Naive thymus-derived CD4-positive, alpha-beta T cell (primary cell): ENCODE measurements at regions not wholly inside any gene's neighbourhood (a gene's known extent, or its start where the extent isn't known, plus 50 kb on each side); places are given as distances from the start of the nearest gene placed in this dataset.
"Not testable (repeated sequence)": the region's sequence is repeated elsewhere in the genome, so short reads cannot be mapped to it uniquely, and the experiment has no call there.

ENCODE experiments used
- ATAC-seq: fragments of 150-1000 bp; cut with Tn5 transposase; 2 replicates; pipeline ENCODE4 v1.10.0; 2021; ENCODE audit warnings: mild to moderate bottlenecking, moderate library complexity
- CTCF ChIA-PET: fragments of 350-600 bp; sonication (Branson Sonifier 250); formaldehyde crosslinking; loops from one replicate; lab custom pipeline; 2021; ENCODE audit warnings: antibody characterized with exemption; lab: Charles Lee
- POLR2A ChIA-PET: fragments of 350-600 bp; sonication (Branson Sonifier 250); formaldehyde crosslinking; loops from one replicate; lab custom pipeline; 2021; ENCODE audit warnings: antibody characterized with exemption, inconsistent platforms; lab: Charles Lee
- DNase-seq, 9 donors: peaks; one replicate each; pipeline versions ENCODE4 v3.0.0 to v3.0.0-alpha.2; 2020 to 2022; ENCODE audit warnings: mixed read lengths in 1 of 9
- H3K27ac ChIP-seq: one replicate; pipeline ENCODE4 v1.7.0; 2013; ENCODE audit warnings: mild to moderate bottlenecking, low read depth, low read length, moderate library complexity
- H3K27me3 ChIP-seq, 2 donors: one replicate each; pipeline ENCODE4 v1.7.0; 2013; ENCODE audit warnings: low read length in 2 of 2, mild to moderate bottlenecking in 2 of 2, moderate library complexity in 2 of 2; ENCODE audit not compliant: control insufficient read depth in 2 of 2, insufficient read depth in 2 of 2
- H3K36me3 ChIP-seq, 3 experiments: 1 replicate in 2 of 3; 2 replicates in 1 of 3; pipeline ENCODE4 v1.7.0; 2013; ENCODE audit warnings: low read length in 3 of 3, mild to moderate bottlenecking in 3 of 3, moderate library complexity in 1 of 3; ENCODE audit not compliant: insufficient read depth in 3 of 3, control insufficient read depth in 2 of 3
- H3K4me1 ChIP-seq, 2 donors: one replicate each; pipeline ENCODE4 v1.7.0; 2013; ENCODE audit warnings: low read length in 2 of 2, mild to moderate bottlenecking in 2 of 2, moderate library complexity in 1 of 2; ENCODE audit not compliant: control insufficient read depth in 2 of 2, insufficient read depth in 2 of 2
- H3K4me3 ChIP-seq: 2 replicates; pipeline ENCODE4 v1.7.0; 2013; ENCODE audit warnings: mild to moderate bottlenecking, low read length
- H3K9me3 ChIP-seq, 3 experiments: 1 replicate in 2 of 3; 2 replicates in 1 of 3; pipeline ENCODE4 v1.7.0; 2013; ENCODE audit warnings: low read length in 3 of 3; ENCODE audit not compliant: control insufficient read depth in 2 of 3
- H3K27ac Mint-ChIP-seq, 9 donors: one replicate each; pipeline ENCODE4 v1.8.0; 2020 to 2022; ENCODE audit warnings: mixed read lengths in 9 of 9, mild to moderate bottlenecking in 8 of 9, moderate library complexity in 5 of 9, inconsistent platforms in 2 of 9
- H3K27me3 Mint-ChIP-seq, 5 donors: one replicate each; pipeline ENCODE4 v1.8.0; 2021 to 2022; ENCODE audit warnings: mixed read lengths in 5 of 5, mild to moderate bottlenecking in 1 of 5
- H3K36me3 Mint-ChIP-seq, 5 donors: one replicate each; pipeline ENCODE4 v1.8.0; 2020 to 2022; ENCODE audit warnings: mixed read lengths in 5 of 5, mild to moderate bottlenecking in 3 of 5, inconsistent platforms in 1 of 5
- H3K4me1 Mint-ChIP-seq, 7 donors: one replicate each; pipeline ENCODE4 v1.8.0; 2020 to 2022; ENCODE audit warnings: mixed read lengths in 7 of 7, mild to moderate bottlenecking in 3 of 7, inconsistent platforms in 1 of 7
- H3K4me3 Mint-ChIP-seq, 10 donors: one replicate each; pipeline ENCODE4 v1.8.0; 2020 to 2022; ENCODE audit warnings: mild to moderate bottlenecking in 10 of 10, mixed read lengths in 10 of 10, moderate library complexity in 6 of 10, inconsistent platforms in 2 of 10
- H3K9me3 Mint-ChIP-seq, 11 donors: one replicate each; pipeline ENCODE4 v1.8.0; 2020 to 2022; ENCODE audit warnings: mixed read lengths in 11 of 11, mild to moderate bottlenecking in 4 of 11, inconsistent platforms in 1 of 11, moderate library complexity in 1 of 11
- intact Hi-C, 2 donors: fragments of 100-400 bp; cut with micrococcal nuclease; formaldehyde crosslinking; loops; one replicate each; pipeline ENCODE4 v1.15.1; 2023

DNA sequence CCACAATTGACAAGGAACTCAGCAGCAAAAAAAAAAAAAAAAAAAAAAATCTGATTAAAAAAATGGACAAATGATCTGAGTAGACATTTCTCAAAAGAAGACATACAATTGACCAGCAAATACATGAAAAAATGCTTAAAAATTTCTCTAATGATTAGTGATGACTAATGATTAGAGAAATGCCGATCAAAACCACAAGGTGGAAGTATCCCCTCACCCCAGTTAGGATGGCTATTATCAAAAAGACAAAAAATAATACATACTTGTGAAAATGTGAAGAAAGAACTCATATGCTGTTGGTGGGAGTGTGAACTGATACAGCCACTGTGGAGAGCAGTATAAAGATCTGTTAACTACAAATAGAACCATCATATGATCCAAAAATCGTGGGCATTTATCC is 245.3 kb downstream of the OSTF1 start:
- peaks cover 0 to 38% (median 10%) of the 10 kb centered on the region in 11 donors for H3K9me3 Mint-ChIP-seq
- H3K4me1 Mint-ChIP-seq = no peaks in the 10 kb centered on the region
- ChIA-PET CTCF (no interaction called here), POLR2A (no interaction called here)
- H3K4me3 Mint-ChIP-seq = no peak overlapping the region
- H3K4me3 ChIP-seq = no peak overlapping the region
- intact Hi-C loops = no loop called here
- DNase-seq (no peak), ATAC-seq (no peak)
- no peak overlapping the region for H3K27ac Mint-ChIP-seq
- H3K27me3 Mint-ChIP-seq = peaks cover 0 to 9% (median 0%) of the 10 kb centered on the region in 5 donors
- no peaks in the 10 kb centered on the region for H3K36me3 ChIP-seq
- H3K27me3 ChIP-seq = no peaks in the 10 kb centered on the region
- no peaks in the 10 kb centered on the region for H3K4me1 ChIP-seq
- H3K9me3 ChIP-seq = no peaks in the 10 kb centered on the region
- peaks cover 0 to 4% (median 0%) of the 10 kb centered on the region in 5 donors for H3K36me3 Mint-ChIP-seq
- no peak overlapping the region for H3K27ac ChIP-seq

DNA sequence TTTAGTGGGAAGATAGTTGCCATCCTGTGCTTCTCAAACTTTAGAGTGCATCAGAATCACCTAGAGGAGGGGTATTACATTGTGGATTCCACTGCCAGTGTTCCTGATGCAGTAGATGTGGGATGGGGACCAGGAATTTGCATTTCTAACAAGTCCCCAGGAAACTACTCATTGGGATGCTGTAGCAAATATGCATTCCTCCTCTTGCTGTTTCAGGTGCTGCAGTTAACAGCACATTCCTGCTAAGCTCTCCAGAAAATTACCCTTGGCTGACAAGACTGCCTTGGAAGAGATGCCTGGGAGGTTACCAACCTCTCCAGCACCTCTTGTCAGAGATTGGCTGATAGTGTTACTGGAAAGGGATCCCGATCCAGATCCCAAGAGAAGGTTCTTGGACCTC is 270.5 kb downstream of the OSTF1 start:
- Mint-ChIP-seq H3K27me3 (peaks cover 0 to 8% (median 0%) of the 10 kb centered on the region in 5 donors), H3K4me1 (no peaks in the 10 kb centered on the region), H3K9me3 (peaks cover 0 to 27% (median 8%) of the 10 kb centered on the region in 11 donors), H3K4me3 (no peak overlapping the region), H3K27ac (no peak overlapping the region), H3K36me3 (peaks cover 0 to 5% (median 0%) of the 10 kb centered on the region in 5 donors)
- Histone ChIP-seq H3K9me3 (peaks cover 0 to 5% (median 0%) of the 10 kb centered on the region in 3 experiments), H3K4me3 (no peak overlapping the region), H3K36me3 (no peaks in the 10 kb centered on the region), H3K27ac (no peak overlapping the region), H3K27me3 (no peaks in the 10 kb centered on the region), H3K4me1 (no peaks in the 10 kb centered on the region)
- intact Hi-C loops = no loop called here
- CTCF ChIA-PET = no interaction called here
- ATAC-seq (no peak), DNase-seq (no peak)
- POLR2A ChIA-PET = no interaction called here

DNA sequence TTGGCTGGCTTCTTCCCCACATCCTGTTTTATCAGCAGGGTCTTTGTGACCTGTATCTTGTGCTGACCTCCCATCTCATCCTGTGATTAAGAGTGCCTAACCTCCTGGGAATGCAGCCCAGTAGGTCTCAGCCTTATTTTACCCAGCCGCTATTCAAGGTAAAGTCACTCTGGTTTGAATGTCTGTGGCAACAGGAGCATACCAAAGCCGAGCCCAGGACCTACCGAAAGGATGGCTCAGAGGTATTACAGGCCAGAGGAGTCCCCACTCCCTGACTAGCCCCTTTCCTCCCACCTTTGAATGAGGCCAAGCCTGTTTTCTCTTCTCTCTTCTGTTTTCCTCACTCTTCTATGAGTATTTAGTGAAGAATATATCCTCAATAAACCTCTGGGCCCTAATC is 271.3 kb downstream of the OSTF1 start:
- peaks cover 0 to 8% (median 0%) of the 10 kb centered on the region in 5 donors for H3K27me3 Mint-ChIP-seq
- CTCF ChIA-PET = no interaction called here
- no peaks in the 10 kb centered on the region for H3K27me3 ChIP-seq
- H3K4me3 Mint-ChIP-seq = peak overlapping the region in 1 of 10 donors; percentile 1
- POLR2A ChIA-PET = no interaction called here
- H3K36me3 Mint-ChIP-seq = peaks cover 0 to 5% (median 0%) of the 10 kb centered on the region in 5 donors
- no peaks in the 10 kb centered on the region for H3K36me3 ChIP-seq
- ATAC-seq = no peak
- peaks cover 0 to 29% (median 11%) of the 10 kb centered on the region in 11 donors for H3K9me3 Mint-ChIP-seq
- H3K27ac Mint-ChIP-seq = no peak overlapping the region
- intact Hi-C loops = no loop called here
- peaks cover 0 to 5% (median 0%) of the 10 kb centered on the region in 3 experiments for H3K9me3 ChIP-seq
- no peak overlapping the region for H3K27ac ChIP-seq
- H3K4me1 Mint-ChIP-seq = no peaks in the 10 kb centered on the region
- H3K4me3 ChIP-seq = no peak overlapping the region
- DNase-seq = no peak
- H3K4me1 ChIP-seq = no peaks in the 10 kb centered on the region

DNA sequence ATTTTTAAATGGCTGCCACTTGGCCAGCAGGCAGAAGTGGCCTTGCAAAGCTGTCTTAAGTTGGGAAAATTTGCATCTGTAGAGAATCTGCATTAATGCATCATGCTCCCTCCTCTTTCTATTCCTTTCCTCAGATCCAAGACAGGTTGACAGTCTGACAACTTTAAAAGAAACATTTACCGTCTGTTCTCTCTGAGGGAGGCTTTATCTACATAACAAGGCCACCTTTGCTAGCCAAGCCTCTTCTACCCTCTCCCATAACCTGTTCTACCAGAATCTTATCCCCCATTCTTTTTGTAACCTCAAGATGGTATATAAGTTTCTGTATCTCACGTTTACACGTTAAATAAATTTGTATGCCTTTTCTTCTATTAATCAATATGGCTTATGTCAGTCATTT is 271.9 kb downstream of the OSTF1 start:
- intact Hi-C loops = no loop called here
- no peaks in the 10 kb centered on the region for H3K36me3 ChIP-seq
- ATAC-seq (no peak), DNase-seq (no peak)
- Mint-ChIP-seq H3K4me3 (no peak overlapping the region), H3K36me3 (peaks cover 0 to 5% (median 0%) of the 10 kb centered on the region in 5 donors), H3K27ac (no peak overlapping the region), H3K9me3 (peaks cover 0 to 35% (median 12%) of the 10 kb centered on the region in 11 donors), H3K4me1 (no peaks in the 10 kb centered on the region), H3K27me3 (peaks cover 0 to 8% (median 0%) of the 10 kb centered on the region in 5 donors)
- H3K27ac ChIP-seq = no peak overlapping the region
- H3K4me3 ChIP-seq = no peak overlapping the region
- POLR2A ChIA-PET = no interaction called here
- CTCF ChIA-PET = no interaction called here
- peaks cover 0 to 5% (median 0%) of the 10 kb centered on the region in 3 experiments for H3K9me3 ChIP-seq
- no peaks in the 10 kb centered on the region for H3K27me3 ChIP-seq
- H3K4me1 ChIP-seq = no peaks in the 10 kb centered on the region

DNA sequence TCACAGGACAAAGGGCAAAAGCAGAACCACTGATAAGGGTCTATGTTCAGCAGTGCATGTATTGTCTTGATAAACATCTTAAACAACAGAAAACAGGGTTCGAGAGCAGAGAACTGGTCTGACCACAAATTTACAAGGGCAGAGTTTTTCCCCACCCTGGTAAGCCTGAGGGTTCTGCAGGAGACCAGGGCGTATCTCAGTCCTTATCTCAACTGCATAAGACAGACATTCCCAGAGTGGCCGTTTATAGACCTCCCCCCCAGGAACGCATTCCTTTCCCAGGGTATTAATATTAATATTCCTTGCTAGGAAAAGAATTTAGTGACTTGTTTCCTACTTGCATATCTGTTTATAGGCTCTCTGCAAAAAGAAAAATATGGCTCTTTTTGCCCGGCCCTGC is 274.1 kb downstream of the OSTF1 start:
- H3K36me3 Mint-ChIP-seq, ATAC-seq, H3K4me1 Mint-ChIP-seq, H3K27ac ChIP-seq, POLR2A ChIA-PET, H3K4me3 Mint-ChIP-seq, H3K27ac Mint-ChIP-seq, intact Hi-C loops, CTCF ChIA-PET, H3K4me1 ChIP-seq, H3K9me3 ChIP-seq, DNase-seq, H3K4me3 ChIP-seq, H3K27me3 ChIP-seq, H3K36me3 ChIP-seq, H3K27me3 Mint-ChIP-seq: not testable (repeated sequence)
- peaks cover 0 to 35% (median 13%) of the 10 kb centered on the region in 11 donors for H3K9me3 Mint-ChIP-seq

DNA sequence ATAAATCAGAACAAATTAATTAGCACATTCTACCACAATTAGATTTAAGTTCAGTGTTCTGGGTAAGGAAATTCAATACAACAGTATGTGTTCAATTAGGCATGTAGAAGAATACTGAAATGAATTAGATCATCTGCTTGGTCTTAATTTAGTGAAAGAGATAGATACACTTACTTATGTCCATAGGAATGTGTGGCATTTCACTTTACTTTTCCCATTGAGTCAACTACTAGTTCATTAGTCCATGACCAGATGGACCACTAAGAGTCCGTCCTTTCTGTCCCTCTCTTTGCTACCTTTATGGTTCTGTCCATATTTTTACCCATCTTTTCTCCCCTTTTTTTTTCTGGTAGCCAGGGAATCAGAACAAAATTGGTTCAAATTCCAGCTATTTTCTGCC is 276.9 kb downstream of the OSTF1 start:
- Histone ChIP-seq H3K9me3 (peaks cover 0 to 5% (median 0%) of the 10 kb centered on the region in 3 experiments), H3K4me1 (no peaks in the 10 kb centered on the region), H3K27me3 (no peaks in the 10 kb centered on the region), H3K27ac (no peak overlapping the region), H3K4me3 (no peak overlapping the region), H3K36me3 (no peaks in the 10 kb centered on the region)
- peaks cover 0 to 35% (median 16%) of the 10 kb centered on the region in 11 donors for H3K9me3 Mint-ChIP-seq
- intact Hi-C loops = no loop called here
- peaks cover 0 to 5% (median 0%) of the 10 kb centered on the region in 5 donors for H3K36me3 Mint-ChIP-seq
- CTCF ChIA-PET = no interaction called here
- DNase-seq (no peak), ATAC-seq (no peak)
- peaks cover 0 to 3% (median 0%) of the 10 kb centered on the region in 5 donors for H3K27me3 Mint-ChIP-seq
- no peaks in the 10 kb centered on the region for H3K4me1 Mint-ChIP-seq
- H3K4me3 Mint-ChIP-seq = no peak overlapping the region
- H3K27ac Mint-ChIP-seq = no peak overlapping the region
- POLR2A ChIA-PET = no interaction called here

DNA sequence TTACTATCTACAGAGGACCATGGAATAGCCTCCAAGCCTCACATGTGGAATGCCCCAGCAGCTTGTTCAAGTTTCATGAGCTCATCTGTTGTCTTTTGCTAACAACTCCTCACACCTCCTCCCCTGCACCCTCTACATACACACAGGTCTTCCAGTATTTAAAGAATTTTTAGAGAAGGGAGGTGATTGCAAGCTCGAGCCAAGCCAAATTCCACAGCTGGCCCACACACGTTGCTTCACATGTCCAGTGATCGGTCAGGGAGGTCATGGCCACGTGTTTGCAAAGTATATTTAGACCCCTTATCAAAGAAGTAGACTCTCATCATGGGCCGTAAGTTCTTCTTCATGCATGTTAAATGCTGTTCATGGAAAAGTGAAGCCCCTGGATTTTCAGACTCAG is 281.7 kb downstream of the OSTF1 start:
- ATAC-seq (no peak), DNase-seq (no peak)
- peaks cover 0 to 9% (median 2%) of the 10 kb centered on the region in 11 donors for H3K9me3 Mint-ChIP-seq

More for the DNA sequence above, 281.7 kb downstream of the OSTF1 start:
- H3K4me3 Mint-ChIP-seq = no peak overlapping the region
- no peaks in the 10 kb centered on the region for H3K9me3 ChIP-seq
- POLR2A ChIA-PET = no interaction called here
- no peaks in the 10 kb centered on the region for H3K4me1 ChIP-seq
- no peak overlapping the region for H3K27ac ChIP-seq
- no peaks in the 10 kb centered on the region for H3K36me3 Mint-ChIP-seq
- H3K4me1 Mint-ChIP-seq = no peaks in the 10 kb centered on the region
- H3K4me3 ChIP-seq = no peak overlapping the region
- H3K27me3 ChIP-seq = no peaks in the 10 kb centered on the region
- intact Hi-C loops = no loop called here
- CTCF ChIA-PET = no interaction called here
- H3K36me3 ChIP-seq = no peaks in the 10 kb centered on the region
- peaks cover 0 to 4% (median 3%) of the 10 kb centered on the region in 5 donors for H3K27me3 Mint-ChIP-seq
- H3K27ac Mint-ChIP-seq = no peak overlapping the region
